ENCODE measurements at regions not wholly inside any gene's neighbourhood (a gene's known extent, or its start where the extent isn't known, plus 50 kb on each side); places are given as distances from the start of the nearest gene placed in this dataset.

- H3K4me3 ChIP-seq (ENCODE audit: low read depth, low read length), result no peak overlapping the region
- no peak for TF ChIP-seq CTCF (conservative IDR thresholded peaks at IDR 0.05; ENCODE audit: low read depth, low read length)
- DNase-seq (ENCODE audit: low read depth), result no peak
Measured at GRCh38 chr3:77889616-77890015, 849.7 kb downstream of the ROBO2 start.

- TF ChIP-seq CTCF (conservative IDR thresholded peaks at IDR 0.05; ENCODE audit: low read depth, low read length), result no peak
- no peak overlapping the region for H3K4me3 ChIP-seq (ENCODE audit: low read depth, low read length)
- no peak for DNase-seq (ENCODE audit: low read depth)
Measured at GRCh38 chr3:77898621-77899020, 858.7 kb downstream of the ROBO2 start.

- no peak overlapping the region for H3K4me3 ChIP-seq (ENCODE audit: low read depth, low read length)
- DNase-seq (ENCODE audit: low read depth), result no peak
- TF ChIP-seq CTCF (conservative IDR thresholded peaks at IDR 0.05; ENCODE audit: low read depth, low read length), result no peak
Measured at GRCh38 chr3:77902675-77903074, 862.8 kb downstream of the ROBO2 start.

GRCh38 chr3:77906102-77906709 is 866.3 kb downstream of the ROBO2 start:
- no peak overlapping the region for H3K4me3 ChIP-seq (ENCODE audit: low read depth, low read length)
- TF ChIP-seq CTCF (conservative IDR thresholded peaks at IDR 0.05; ENCODE audit: low read depth, low read length), result no peak
- peak; percentile 50 for DNase-seq (ENCODE audit: low read depth)

GRCh38 chr3:77913524-77914174 is 873.8 kb downstream of the ROBO2 start:
- no peak for DNase-seq (ENCODE audit: low read depth)
- H3K4me3 ChIP-seq (ENCODE audit: low read depth, low read length), result no peak overlapping the region
- no peak for TF ChIP-seq CTCF (conservative IDR thresholded peaks at IDR 0.05; ENCODE audit: low read depth, low read length)

- no peak for TF ChIP-seq CTCF (conservative IDR thresholded peaks at IDR 0.05; ENCODE audit: low read depth, low read length)
- DNase-seq (ENCODE audit: low read depth), result no peak
- H3K4me3 ChIP-seq (ENCODE audit: low read depth, low read length), result no peak overlapping the region
Measured at GRCh38 chr3:77915336-77915735, 875.4 kb downstream of the ROBO2 start.

GRCh38 chr3:77917225-77917624 is 877.3 kb downstream of the ROBO2 start:
- no peak overlapping the region for H3K4me3 ChIP-seq (ENCODE audit: low read depth, low read length)
- no peak for DNase-seq (ENCODE audit: low read depth)
- no peak for TF ChIP-seq CTCF (conservative IDR thresholded peaks at IDR 0.05; ENCODE audit: low read depth, low read length)

All from choroid plexus epithelial cell (primary cell).